ENCODE measurements at regions not wholly inside any gene's neighbourhood (a gene's known extent, or its start where the extent isn't known, plus 50 kb on each side); places are given as distances from the start of the nearest gene placed in this dataset.

GRCh38 chr4:81572402-81572801 lies 100.7 kb upstream of the RASGEF1B start:
- TF ChIP-seq GABPA (IDR thresholded peaks at IDR 0.05; ENCODE audit: borderline replicate concordance, insufficient read depth, low read length) (no peak), GTF2F1 (IDR thresholded peaks at IDR 0.05; ENCODE audit: borderline replicate concordance, low read depth, low read length) (no peak), CTCF (IDR thresholded peaks at IDR 0.05; ENCODE audit: control extremely low read depth in 1 of 3, insufficient read depth in 1 of 3, low read depth in 1 of 3, low read length in 3 of 3) (no peak), FOSL1 (IDR thresholded peaks at IDR 0.05; ENCODE audit: insufficient read depth, low read depth, low read length) (no peak), CHD1 (IDR thresholded peaks at IDR 0.05; ENCODE audit: low read depth, low read length) (no peak), PHF8 (conservative IDR thresholded peaks at IDR 0.05; ENCODE audit: low read depth, low read length) (no peak), POLR2A (IDR thresholded peaks at IDR 0.05; ENCODE audit: control extremely low read depth in 1 of 2, low read depth in 2 of 2, low read length in 2 of 2) (no peak), ZNF274 (IDR thresholded peaks at IDR 0.05; ENCODE audit: borderline replicate concordance, extremely low read depth, low read length) (no peak)
- TF ChIP-seq, protein P1, sequence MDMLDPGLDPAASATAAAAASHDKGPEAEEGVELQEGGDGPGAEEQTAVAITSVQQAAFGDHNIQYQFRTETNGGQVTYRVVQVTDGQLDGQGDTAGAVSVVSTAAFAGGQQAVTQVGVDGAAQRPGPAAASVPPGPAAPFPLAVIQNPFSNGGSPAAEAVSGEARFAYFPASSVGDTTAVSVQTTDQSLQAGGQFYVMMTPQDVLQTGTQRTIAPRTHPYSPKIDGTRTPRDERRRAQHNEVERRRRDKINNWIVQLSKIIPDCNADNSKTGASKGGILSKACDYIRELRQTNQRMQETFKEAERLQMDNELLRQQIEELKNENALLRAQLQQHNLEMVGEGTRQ (IDR thresholded peaks at IDR 0.05; ENCODE audit: low read length): no peak

All from H1 (cell line).